ENCODE measurements at regions not wholly inside any gene's neighbourhood (a gene's known extent, or its start where the extent isn't known, plus 50 kb on each side); places are given as distances from the start of the nearest gene placed in this dataset.

DNA sequence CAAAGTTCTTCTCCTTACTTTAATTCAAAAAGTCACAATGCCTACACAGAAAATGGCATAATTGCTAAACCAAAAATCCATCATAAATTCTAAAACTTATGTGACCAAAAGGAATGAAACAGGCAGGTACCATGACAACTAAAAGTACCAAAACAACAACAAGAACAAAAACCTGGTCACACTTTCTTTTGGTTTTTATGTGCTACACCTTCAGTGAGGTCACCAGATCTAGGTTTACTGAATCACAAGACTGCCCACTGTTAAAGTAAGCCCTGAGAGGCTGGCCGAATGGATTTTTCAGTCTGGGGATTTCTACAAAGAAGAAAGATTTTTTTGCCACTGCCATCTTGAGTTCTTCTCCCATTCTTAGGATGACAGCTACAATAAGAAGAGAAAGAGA, 583.0 kb upstream of the PKN2 start:
- H3K27ac Mint-ChIP-seq: no peak overlapping the region
- Histone ChIP-seq H3K27me3 (ENCODE audit: control insufficient read depth, insufficient read depth, low read length) (no peaks in the 10 kb centered on the region), H3K36me3 (ENCODE audit: control insufficient read depth, insufficient read depth, low read length) (no peaks in the 10 kb centered on the region), H3K9me3 (ENCODE audit: control insufficient read depth in 2 of 2, low read length in 2 of 2) (no peaks in the 10 kb centered on the region), H3K4me3 (ENCODE audit: low read depth, low read length) (no peak overlapping the region), H3K27ac (ENCODE audit: insufficient read depth, low read length, poor library complexity, severe bottlenecking) (no peak overlapping the region), H3K4me1 (ENCODE audit: control insufficient read depth, insufficient read depth, low read length, poor library complexity, severe bottlenecking) (no peaks in the 10 kb centered on the region)
- no peak overlapping the region for H3K4me3 Mint-ChIP-seq
- no peaks in the 10 kb centered on the region for H3K27me3 Mint-ChIP-seq
- ATAC-seq (ENCODE audit: low read depth in 2 of 2) (no peak), DNase-seq (no peak)
- H3K36me3 Mint-ChIP-seq: no peaks in the 10 kb centered on the region
- no peaks in the 10 kb centered on the region for H3K4me1 Mint-ChIP-seq
- H3K9me3 Mint-ChIP-seq: peaks cover 0 to 3% (median 0%) of the 10 kb centered on the region in 7 donors

- no peak overlapping the region for H3K4me3 Mint-ChIP-seq
Observed at GRCh38 chr1:88104236-88104635, 579.8 kb upstream of the PKN2 start.

GRCh38 chr1:88104886-88105285, 579.2 kb upstream of the PKN2 start:
- no peak overlapping the region for H3K27ac ChIP-seq (ENCODE audit: insufficient read depth, low read length, poor library complexity, severe bottlenecking)
- Mint-ChIP-seq H3K4me1 (no peaks in the 10 kb centered on the region), H3K27ac (no peak overlapping the region), H3K9me3 (peaks cover 0 to 2% (median 0%) of the 10 kb centered on the region in 7 donors), H3K4me3 (no peak overlapping the region), H3K27me3 (no peaks in the 10 kb centered on the region), H3K36me3 (no peaks in the 10 kb centered on the region)
- no peaks in the 10 kb centered on the region for H3K27me3 ChIP-seq (ENCODE audit: control insufficient read depth, insufficient read depth, low read length)
- no peaks in the 10 kb centered on the region for H3K9me3 ChIP-seq (ENCODE audit: control insufficient read depth in 2 of 2, low read length in 2 of 2)
- H3K4me3 ChIP-seq (ENCODE audit: low read depth, low read length): no peak overlapping the region
- H3K4me1 ChIP-seq (ENCODE audit: control insufficient read depth, insufficient read depth, low read length, poor library complexity, severe bottlenecking): no peaks in the 10 kb centered on the region
- ATAC-seq (ENCODE audit: low read depth in 2 of 2): no peak
- DNase-seq: no peak
- no peaks in the 10 kb centered on the region for H3K36me3 ChIP-seq (ENCODE audit: control insufficient read depth, insufficient read depth, low read length)

More at GRCh38 chr1:88104236-88104635, 579.8 kb upstream of the PKN2 start:
- no peaks in the 10 kb centered on the region for H3K36me3 Mint-ChIP-seq
- H3K9me3 Mint-ChIP-seq: peaks cover 0 to 2% (median 0%) of the 10 kb centered on the region in 7 donors
- Histone ChIP-seq H3K36me3 (ENCODE audit: control insufficient read depth, insufficient read depth, low read length) (no peaks in the 10 kb centered on the region), H3K4me3 (ENCODE audit: low read depth, low read length) (no peak overlapping the region), H3K9me3 (ENCODE audit: control insufficient read depth in 2 of 2, low read length in 2 of 2) (no peaks in the 10 kb centered on the region), H3K4me1 (ENCODE audit: control insufficient read depth, insufficient read depth, low read length, poor library complexity, severe bottlenecking) (no peaks in the 10 kb centered on the region), H3K27ac (ENCODE audit: insufficient read depth, low read length, poor library complexity, severe bottlenecking) (no peak overlapping the region), H3K27me3 (ENCODE audit: control insufficient read depth, insufficient read depth, low read length) (no peaks in the 10 kb centered on the region)
- no peak overlapping the region for H3K27ac Mint-ChIP-seq
- no peaks in the 10 kb centered on the region for H3K27me3 Mint-ChIP-seq
- ATAC-seq (ENCODE audit: low read depth in 2 of 2): no peak
- DNase-seq: no peak
- H3K4me1 Mint-ChIP-seq: no peaks in the 10 kb centered on the region

DNA sequence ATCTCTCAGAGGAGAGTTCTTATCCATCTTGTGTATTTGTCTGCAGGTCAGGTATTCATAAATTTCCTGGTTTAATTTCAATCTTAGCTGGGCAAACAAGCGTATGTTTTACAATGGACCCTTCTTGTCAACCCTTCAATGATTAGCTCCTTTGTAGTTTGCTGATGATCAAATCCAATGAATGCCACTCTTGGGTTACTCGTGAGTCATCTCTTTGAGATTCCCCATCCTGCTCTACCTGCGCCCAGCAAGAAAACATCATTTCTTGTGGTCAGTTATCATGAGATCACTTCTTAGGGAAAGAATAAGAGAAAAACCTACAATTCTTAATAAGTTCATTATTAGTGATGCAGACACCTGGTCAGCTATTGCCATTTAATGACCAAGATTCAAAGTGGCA, 572.3 kb upstream of the PKN2 start:
- no peaks in the 10 kb centered on the region for H3K4me1 Mint-ChIP-seq
- H3K9me3 Mint-ChIP-seq: peaks cover 0 to 4% (median 0%) of the 10 kb centered on the region in 7 donors
- Histone ChIP-seq H3K9me3 (ENCODE audit: control insufficient read depth in 2 of 2, low read length in 2 of 2) (no peaks in the 10 kb centered on the region), H3K4me1 (ENCODE audit: control insufficient read depth, insufficient read depth, low read length, poor library complexity, severe bottlenecking) (no peaks in the 10 kb centered on the region), H3K27me3 (ENCODE audit: control insufficient read depth, insufficient read depth, low read length) (no peaks in the 10 kb centered on the region), H3K4me3 (ENCODE audit: low read depth, low read length) (no peak overlapping the region), H3K36me3 (ENCODE audit: control insufficient read depth, insufficient read depth, low read length) (no peaks in the 10 kb centered on the region), H3K27ac (ENCODE audit: insufficient read depth, low read length, poor library complexity, severe bottlenecking) (no peak overlapping the region)
- no peak for ATAC-seq (ENCODE audit: low read depth in 2 of 2)
- DNase-seq: no peak
- H3K27ac Mint-ChIP-seq: no peak overlapping the region
- H3K36me3 Mint-ChIP-seq: no peaks in the 10 kb centered on the region
- no peak overlapping the region for H3K4me3 Mint-ChIP-seq
- H3K27me3 Mint-ChIP-seq: no peaks in the 10 kb centered on the region

GRCh38 chr1:88117597-88117996, 566.5 kb upstream of the PKN2 start:
- H3K9me3 Mint-ChIP-seq: peaks cover 0 to 4% (median 0%) of the 10 kb centered on the region in 7 donors
- no peaks in the 10 kb centered on the region for H3K36me3 Mint-ChIP-seq
- Histone ChIP-seq H3K27me3 (ENCODE audit: control insufficient read depth, insufficient read depth, low read length) (no peaks in the 10 kb centered on the region), H3K4me1 (ENCODE audit: control insufficient read depth, insufficient read depth, low read length, poor library complexity, severe bottlenecking) (no peaks in the 10 kb centered on the region), H3K9me3 (ENCODE audit: control insufficient read depth in 2 of 2, low read length in 2 of 2) (no peaks in the 10 kb centered on the region), H3K4me3 (ENCODE audit: low read depth, low read length) (no peak overlapping the region), H3K27ac (ENCODE audit: insufficient read depth, low read length, poor library complexity, severe bottlenecking) (no peak overlapping the region), H3K36me3 (ENCODE audit: control insufficient read depth, insufficient read depth, low read length) (no peaks in the 10 kb centered on the region)
- H3K27ac Mint-ChIP-seq: no peak overlapping the region
- ATAC-seq (ENCODE audit: low read depth in 2 of 2) (no peak), DNase-seq (no peak)
- H3K4me3 Mint-ChIP-seq: no peak overlapping the region
- no peaks in the 10 kb centered on the region for H3K4me1 Mint-ChIP-seq
- no peaks in the 10 kb centered on the region for H3K27me3 Mint-ChIP-seq

GRCh38 chr1:88118176-88118845, 565.8 kb upstream of the PKN2 start:
- no peaks in the 10 kb centered on the region for H3K9me3 ChIP-seq (ENCODE audit: control insufficient read depth in 2 of 2, low read length in 2 of 2)
- Mint-ChIP-seq H3K4me3 (no peak overlapping the region), H3K9me3 (peaks cover 0 to 4% (median 0%) of the 10 kb centered on the region in 7 donors), H3K27me3 (no peaks in the 10 kb centered on the region), H3K4me1 (no peaks in the 10 kb centered on the region), H3K27ac (no peak overlapping the region), H3K36me3 (no peaks in the 10 kb centered on the region)
- no peak overlapping the region for H3K4me3 ChIP-seq (ENCODE audit: low read depth, low read length)
- no peak overlapping the region for H3K27ac ChIP-seq (ENCODE audit: insufficient read depth, low read length, poor library complexity, severe bottlenecking)
- no peaks in the 10 kb centered on the region for H3K4me1 ChIP-seq (ENCODE audit: control insufficient read depth, insufficient read depth, low read length, poor library complexity, severe bottlenecking)
- no peak for DNase-seq
- H3K36me3 ChIP-seq (ENCODE audit: control insufficient read depth, insufficient read depth, low read length): no peaks in the 10 kb centered on the region
- no peaks in the 10 kb centered on the region for H3K27me3 ChIP-seq (ENCODE audit: control insufficient read depth, insufficient read depth, low read length)
- no peak for ATAC-seq (ENCODE audit: low read depth in 2 of 2)

- ATAC-seq (ENCODE audit: low read depth in 2 of 2) (no peak), DNase-seq (no peak)
- Histone ChIP-seq H3K4me1 (ENCODE audit: control insufficient read depth, insufficient read depth, low read length, poor library complexity, severe bottlenecking) (no peaks in the 10 kb centered on the region), H3K4me3 (ENCODE audit: low read depth, low read length) (no peak overlapping the region), H3K36me3 (ENCODE audit: control insufficient read depth, insufficient read depth, low read length) (no peaks in the 10 kb centered on the region), H3K27ac (ENCODE audit: insufficient read depth, low read length, poor library complexity, severe bottlenecking) (no peak overlapping the region), H3K9me3 (ENCODE audit: control insufficient read depth in 2 of 2, low read length in 2 of 2) (no peaks in the 10 kb centered on the region), H3K27me3 (ENCODE audit: control insufficient read depth, insufficient read depth, low read length) (no peaks in the 10 kb centered on the region)
- Mint-ChIP-seq H3K4me1 (no peaks in the 10 kb centered on the region), H3K27ac (no peak overlapping the region), H3K9me3 (peaks cover 0 to 4% (median 0%) of the 10 kb centered on the region in 7 donors), H3K36me3 (no peaks in the 10 kb centered on the region), H3K4me3 (no peak overlapping the region), H3K27me3 (no peaks in the 10 kb centered on the region)
Observed at GRCh38 chr1:88124614-88125013, 559.5 kb upstream of the PKN2 start.

DNA sequence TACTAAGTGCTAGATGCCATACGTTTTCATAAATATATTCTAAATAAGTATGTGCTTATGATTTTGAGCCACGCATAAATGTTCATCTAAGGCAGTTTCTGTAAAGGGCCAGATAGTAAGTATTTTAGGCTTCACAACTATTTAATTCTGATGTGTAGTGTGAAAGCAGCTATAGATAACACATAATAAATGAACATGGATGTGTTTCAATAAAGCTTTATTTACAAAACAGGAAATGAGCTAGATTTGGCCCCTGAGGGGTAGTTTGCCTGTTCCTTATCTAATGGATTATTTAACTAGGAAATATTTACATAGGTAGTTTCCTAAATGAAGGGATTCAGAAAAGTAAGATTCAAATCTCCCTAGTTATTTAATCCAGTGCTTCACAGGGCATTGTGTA, 557.6 kb upstream of the PKN2 start:
- H3K4me3 ChIP-seq (ENCODE audit: low read depth, low read length): no peak overlapping the region
- Mint-ChIP-seq H3K4me3 (no peak overlapping the region), H3K27ac (no peak overlapping the region), H3K4me1 (no peaks in the 10 kb centered on the region), H3K9me3 (peaks cover 0 to 13% (median 3%) of the 10 kb centered on the region in 7 donors), H3K36me3 (no peaks in the 10 kb centered on the region), H3K27me3 (no peaks in the 10 kb centered on the region)
- no peak for DNase-seq
- no peak overlapping the region for H3K27ac ChIP-seq (ENCODE audit: insufficient read depth, low read length, poor library complexity, severe bottlenecking)
- no peaks in the 10 kb centered on the region for H3K9me3 ChIP-seq (ENCODE audit: control insufficient read depth in 2 of 2, low read length in 2 of 2)
- no peaks in the 10 kb centered on the region for H3K27me3 ChIP-seq (ENCODE audit: control insufficient read depth, insufficient read depth, low read length)
- no peaks in the 10 kb centered on the region for H3K4me1 ChIP-seq (ENCODE audit: control insufficient read depth, insufficient read depth, low read length, poor library complexity, severe bottlenecking)
- ATAC-seq (ENCODE audit: low read depth in 2 of 2): no peak
- H3K36me3 ChIP-seq (ENCODE audit: control insufficient read depth, insufficient read depth, low read length): no peaks in the 10 kb centered on the region

Data from CD4-positive, CD25-positive, alpha-beta regulatory T cell (primary cell).